ENCODE measurements at regions not wholly inside any gene's neighbourhood (a gene's known extent, or its start where the extent isn't known, plus 50 kb on each side); places are given as distances from the start of the nearest gene placed in this dataset.

GRCh38 chr12:126069549-126070165, 1004.4 kb downstream of the AACS start:
- no peaks in the 10 kb centered on the region for H3F3A ChIP-seq (ENCODE audit: insufficient read depth)
- TF ChIP-seq CTCF (IDR thresholded peaks at IDR 0.05; ENCODE audit: insufficient read depth, low read length, poor library complexity, severe bottlenecking) (peak; percentile 49), EZH2phosphoT487 (conservative IDR thresholded peaks at IDR 0.05; ENCODE audit: low read length) (no peak)
- no peaks in the 10 kb centered on the region for H3K27me3 ChIP-seq (ENCODE audit: low read length)
- no peak overlapping the region for H2AFZ ChIP-seq (ENCODE audit: low read depth, low read length, severe bottlenecking)
- no peaks in the 10 kb centered on the region for H3K36me3 ChIP-seq (ENCODE audit: low read length)
- H3K79me2 ChIP-seq (ENCODE audit: insufficient read depth, low read length): no peaks in the 10 kb centered on the region
- no peak overlapping the region for H3K9ac ChIP-seq (ENCODE audit: low read length)
- no peaks in the 10 kb centered on the region for H3K9me2 ChIP-seq (replicated peaks; ENCODE audit: insufficient read depth, low read length)
- no peak overlapping the region for H3K4me3 ChIP-seq (ENCODE audit: insufficient read depth, low read length, poor library complexity, severe bottlenecking)
- no peaks in the 10 kb centered on the region for H4K20me1 ChIP-seq (ENCODE audit: low read depth, low read length)
- H3K4me2 ChIP-seq (ENCODE audit: low read depth, low read length, poor library complexity, severe bottlenecking): no peak overlapping the region
- H3K9me3 ChIP-seq (ENCODE audit: insufficient read depth, low read length): no peaks in the 10 kb centered on the region
- no peak overlapping the region for H3K27ac ChIP-seq (ENCODE audit: low read depth, low read length)

GRCh38 chr12:126076515-126076914, 1011.3 kb downstream of the AACS start:
- Histone ChIP-seq H2AFZ (ENCODE audit: low read depth, low read length, severe bottlenecking) (no peak overlapping the region), H3K27ac (ENCODE audit: low read depth, low read length) (no peak overlapping the region), H3K9ac (ENCODE audit: low read length) (no peak overlapping the region), H4K20me1 (ENCODE audit: low read depth, low read length) (no peaks in the 10 kb centered on the region), H3K36me3 (ENCODE audit: low read length) (no peaks in the 10 kb centered on the region), H3K4me2 (ENCODE audit: low read depth, low read length, poor library complexity, severe bottlenecking) (no peak overlapping the region), H3K27me3 (ENCODE audit: low read length) (no peaks in the 10 kb centered on the region), H3K9me3 (ENCODE audit: insufficient read depth, low read length) (no peaks in the 10 kb centered on the region), H3F3A (ENCODE audit: insufficient read depth) (no peaks in the 10 kb centered on the region), H3K9me2 (replicated peaks; ENCODE audit: insufficient read depth, low read length) (no peaks in the 10 kb centered on the region), H3K79me2 (ENCODE audit: insufficient read depth, low read length) (no peaks in the 10 kb centered on the region), H3K4me3 (ENCODE audit: insufficient read depth, low read length, poor library complexity, severe bottlenecking) (no peak overlapping the region)
- TF ChIP-seq EZH2phosphoT487 (conservative IDR thresholded peaks at IDR 0.05; ENCODE audit: low read length): no peak
- no peak for TF ChIP-seq CTCF (IDR thresholded peaks at IDR 0.05; ENCODE audit: insufficient read depth, low read length, poor library complexity, severe bottlenecking)

GRCh38 chr12:126083926-126084325, 1018.7 kb downstream of the AACS start:
- no peak overlapping the region for H3K27ac ChIP-seq (ENCODE audit: low read depth, low read length)
- TF ChIP-seq CTCF (IDR thresholded peaks at IDR 0.05; ENCODE audit: insufficient read depth, low read length, poor library complexity, severe bottlenecking): no peak
- TF ChIP-seq EZH2phosphoT487 (conservative IDR thresholded peaks at IDR 0.05; ENCODE audit: low read length): no peak
- no peaks in the 10 kb centered on the region for H3K79me2 ChIP-seq (ENCODE audit: insufficient read depth, low read length)

More at GRCh38 chr12:126083926-126084325, 1018.7 kb downstream of the AACS start:
- no peak overlapping the region for H3K4me3 ChIP-seq (ENCODE audit: insufficient read depth, low read length, poor library complexity, severe bottlenecking)
- no peak overlapping the region for H3K9ac ChIP-seq (ENCODE audit: low read length)
- no peak overlapping the region for H3K4me2 ChIP-seq (ENCODE audit: low read depth, low read length, poor library complexity, severe bottlenecking)
- no peaks in the 10 kb centered on the region for H3F3A ChIP-seq (ENCODE audit: insufficient read depth)
- no peak overlapping the region for H2AFZ ChIP-seq (ENCODE audit: low read depth, low read length, severe bottlenecking)
- H3K27me3 ChIP-seq (ENCODE audit: low read length): no peaks in the 10 kb centered on the region; the same call in 1 of the 2 replicates
- no peaks in the 10 kb centered on the region for H3K9me3 ChIP-seq (ENCODE audit: insufficient read depth, low read length)
- H3K36me3 ChIP-seq (ENCODE audit: low read length): no peaks in the 10 kb centered on the region
- H3K9me2 ChIP-seq (replicated peaks; ENCODE audit: insufficient read depth, low read length): no peaks in the 10 kb centered on the region
- H4K20me1 ChIP-seq (ENCODE audit: low read depth, low read length): no peaks in the 10 kb centered on the region
